NT2/D1 (cell line): ENCODE measurements at regions not wholly inside any gene's neighbourhood (a gene's known extent, or its start where the extent isn't known, plus 50 kb on each side); places are given as distances from the start of the nearest gene placed in this dataset.

ENCODE experiments used
- DNase-seq: peaks from one replicate; pipeline ENCODE4 v3.0.0-alpha.2; 2011; ENCODE audit warnings: low read depth, low spot score
- H3K27me3 ChIP-seq: 2 replicates; pipeline ENCODE4 v1.6.0; 2011; ENCODE audit warnings: mild to moderate bottlenecking; ENCODE audit not compliant: insufficient read length, insufficient read depth
- H3K36me3 ChIP-seq: 2 replicates; pipeline ENCODE4 v1.6.1; 2011; ENCODE audit warnings: mild to moderate bottlenecking, low read length, mixed read lengths; ENCODE audit not compliant: insufficient read depth, insufficient read length
- H3K4me1 ChIP-seq: 2 replicates; pipeline ENCODE4 v1.5.1; 2011; ENCODE audit not compliant: insufficient read depth, insufficient read length
- H3K4me3 ChIP-seq: 2 replicates; pipeline ENCODE4 v1.5.1; 2011; ENCODE audit warnings: low read depth; ENCODE audit not compliant: insufficient read length
- H3K9ac ChIP-seq: 2 replicates; pipeline ENCODE4 v1.6.0; 2011; ENCODE audit warnings: low read depth; ENCODE audit not compliant: insufficient read length
- H3K9me3 ChIP-seq: 2 replicates; pipeline ENCODE4 v1.5.1; 2011; ENCODE audit warnings: mild to moderate bottlenecking, low read length; ENCODE audit not compliant: insufficient read depth
- SUZ12 ChIP-seq: IDR thresholded peaks from 2 replicates; pipeline ENCODE4 v1.6.1; 2011; ENCODE audit not compliant: insufficient read length, insufficient read depth; ENCODE audit errors: extremely low read depth
- YY1 ChIP-seq: IDR thresholded peaks from 2 replicates; pipeline ENCODE4 v1.6.1; 2011; ENCODE audit not compliant: insufficient read length, insufficient read depth
- ZNF274 ChIP-seq: IDR thresholded peaks from 2 replicates; pipeline ENCODE4 v1.6.1; 2011; ENCODE audit warnings: mild to moderate bottlenecking, low read depth, low read length

DNA sequence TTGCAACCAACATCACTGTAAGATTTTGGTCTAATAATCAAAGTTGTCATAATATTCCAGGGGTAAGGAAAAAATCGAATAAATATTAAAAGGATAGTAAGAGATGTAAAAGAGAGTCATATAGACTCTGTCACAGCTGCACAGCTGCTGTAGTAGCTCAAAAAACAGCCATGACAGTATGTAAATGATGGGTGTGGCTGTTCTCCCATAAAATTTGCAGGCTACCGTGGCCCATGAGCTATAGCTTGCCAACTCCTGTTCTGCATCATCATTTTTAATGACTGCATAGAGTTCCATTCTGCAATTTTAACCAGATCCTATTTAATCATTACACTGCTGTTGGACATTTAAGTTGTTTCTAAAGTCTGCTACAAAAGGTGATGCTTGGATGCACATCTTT is 450.5 kb upstream of the MPDZ start:
- TF ChIP-seq SUZ12, result no peak
- no peak for TF ChIP-seq ZNF274
- TF ChIP-seq YY1, result no peak
- Histone ChIP-seq H3K9ac (no peak overlapping the region), H3K36me3 (no peaks in the 10 kb centered on the region), H3K9me3 (no peaks in the 10 kb centered on the region), H3K4me1 (no peaks in the 10 kb centered on the region), H3K27me3 (no peaks in the 10 kb centered on the region), H3K4me3 (no peak overlapping the region)
- no peak for DNase-seq

GRCh38 chr9:13728917-13729811 is 449.7 kb upstream of the MPDZ start:
- Histone ChIP-seq H3K4me1 (no peaks in the 10 kb centered on the region), H3K36me3 (no peaks in the 10 kb centered on the region), H3K9me3 (no peaks in the 10 kb centered on the region), H3K9ac (no peak overlapping the region), H3K4me3 (no peak overlapping the region), H3K27me3 (no peaks in the 10 kb centered on the region)
- no peak for DNase-seq
- TF ChIP-seq SUZ12 (no peak), YY1 (no peak), ZNF274 (no peak)

GRCh38 chr9:13728131-13728530 is 448.6 kb upstream of the MPDZ start:
- H3K4me1 ChIP-seq, result no peaks in the 10 kb centered on the region
- TF ChIP-seq SUZ12, result no peak
- TF ChIP-seq ZNF274, result no peak
- no peaks in the 10 kb centered on the region for H3K9me3 ChIP-seq
- no peaks in the 10 kb centered on the region for H3K36me3 ChIP-seq
- no peak for DNase-seq
- H3K4me3 ChIP-seq, result no peak overlapping the region
- no peak overlapping the region for H3K9ac ChIP-seq
- no peaks in the 10 kb centered on the region for H3K27me3 ChIP-seq

- no peak for DNase-seq
- no peak overlapping the region for H3K9ac ChIP-seq
- no peaks in the 10 kb centered on the region for H3K36me3 ChIP-seq
- H3K27me3 ChIP-seq, result no peaks in the 10 kb centered on the region
- H3K4me1 ChIP-seq, result no peaks in the 10 kb centered on the region
- H3K4me3 ChIP-seq, result no peak overlapping the region
- no peaks in the 10 kb centered on the region for H3K9me3 ChIP-seq
- no peak for TF ChIP-seq ZNF274
- no peak for TF ChIP-seq SUZ12
- TF ChIP-seq YY1, result no peak
Measured at GRCh38 chr9:13726746-13727145, 447.3 kb upstream of the MPDZ start.

- TF ChIP-seq SUZ12, result no peak
- TF ChIP-seq ZNF274, result no peak
- TF ChIP-seq YY1, result no peak
- no peak overlapping the region for H3K4me3 ChIP-seq
- H3K36me3 ChIP-seq, result no peaks in the 10 kb centered on the region
- H3K9me3 ChIP-seq, result no peaks in the 10 kb centered on the region
- H3K27me3 ChIP-seq, result no peaks in the 10 kb centered on the region
- H3K9ac ChIP-seq, result no peak overlapping the region
- no peaks in the 10 kb centered on the region for H3K4me1 ChIP-seq
- no peak for DNase-seq
Measured at GRCh38 chr9:13725516-13725915, 446.0 kb upstream of the MPDZ start.

- Histone ChIP-seq H3K36me3 (no peaks in the 10 kb centered on the region), H3K9me3 (no peaks in the 10 kb centered on the region), H3K27me3 (no peaks in the 10 kb centered on the region), H3K4me3 (no peak overlapping the region), H3K4me1 (no peaks in the 10 kb centered on the region), H3K9ac (no peak overlapping the region)
- DNase-seq, result no peak
- TF ChIP-seq ZNF274 (no peak), YY1 (no peak), SUZ12 (no peak)
Measured at GRCh38 chr9:13721481-13722235, 442.2 kb upstream of the MPDZ start.

DNA sequence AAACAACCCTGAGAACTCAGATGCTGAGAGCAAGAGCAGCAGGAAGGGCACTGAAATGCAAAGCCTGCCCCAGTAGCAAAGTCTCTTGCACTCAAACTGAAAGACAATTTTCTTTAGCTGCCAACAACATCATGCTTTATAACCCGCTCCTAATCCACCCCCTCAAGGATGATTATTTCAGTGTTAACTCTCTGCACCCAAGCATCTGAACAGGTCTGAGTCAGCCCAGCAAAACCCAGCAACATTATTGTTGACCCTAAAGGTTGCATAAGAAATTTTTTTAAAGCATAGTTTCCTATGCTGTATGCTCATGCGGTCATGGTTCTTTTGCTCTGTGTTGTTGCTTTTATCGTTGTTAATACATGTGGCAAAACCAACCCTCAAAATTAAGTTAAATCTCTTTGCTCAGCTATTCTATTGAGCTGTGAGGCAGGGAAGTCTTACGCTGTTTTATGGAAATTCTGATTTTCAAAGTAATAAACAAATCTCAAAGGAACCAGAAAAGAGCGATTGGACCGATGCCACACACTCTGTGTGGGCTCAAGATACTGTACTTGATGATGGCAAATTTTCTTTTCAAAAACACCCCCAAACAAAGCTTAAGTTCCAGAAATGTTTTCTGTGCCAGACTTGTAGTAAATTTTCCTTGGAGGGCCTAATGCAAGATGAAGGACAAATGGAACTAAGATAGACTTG is 440.6 kb upstream of the MPDZ start:
- no peak overlapping the region for H3K9ac ChIP-seq
- H3K9me3 ChIP-seq, result no peaks in the 10 kb centered on the region
- H3K27me3 ChIP-seq, result no peaks in the 10 kb centered on the region
- no peaks in the 10 kb centered on the region for H3K4me1 ChIP-seq
- no peaks in the 10 kb centered on the region for H3K36me3 ChIP-seq
- H3K4me3 ChIP-seq, result no peak overlapping the region
- DNase-seq, result no peak
- TF ChIP-seq ZNF274, result no peak
- TF ChIP-seq SUZ12, result no peak
- no peak for TF ChIP-seq YY1
